ENCODE measurements at regions not wholly inside any gene's neighbourhood (a gene's known extent, or its start where the extent isn't known, plus 50 kb on each side); places are given as distances from the start of the nearest gene placed in this dataset.
A peak's percentile ranks its signal among the peaks of the same experiment; 100 is the strongest.
"Not testable (repeated sequence)": the region's sequence is repeated elsewhere in the genome, so short reads cannot be mapped to it uniquely, and the experiment has no call there.

DNA sequence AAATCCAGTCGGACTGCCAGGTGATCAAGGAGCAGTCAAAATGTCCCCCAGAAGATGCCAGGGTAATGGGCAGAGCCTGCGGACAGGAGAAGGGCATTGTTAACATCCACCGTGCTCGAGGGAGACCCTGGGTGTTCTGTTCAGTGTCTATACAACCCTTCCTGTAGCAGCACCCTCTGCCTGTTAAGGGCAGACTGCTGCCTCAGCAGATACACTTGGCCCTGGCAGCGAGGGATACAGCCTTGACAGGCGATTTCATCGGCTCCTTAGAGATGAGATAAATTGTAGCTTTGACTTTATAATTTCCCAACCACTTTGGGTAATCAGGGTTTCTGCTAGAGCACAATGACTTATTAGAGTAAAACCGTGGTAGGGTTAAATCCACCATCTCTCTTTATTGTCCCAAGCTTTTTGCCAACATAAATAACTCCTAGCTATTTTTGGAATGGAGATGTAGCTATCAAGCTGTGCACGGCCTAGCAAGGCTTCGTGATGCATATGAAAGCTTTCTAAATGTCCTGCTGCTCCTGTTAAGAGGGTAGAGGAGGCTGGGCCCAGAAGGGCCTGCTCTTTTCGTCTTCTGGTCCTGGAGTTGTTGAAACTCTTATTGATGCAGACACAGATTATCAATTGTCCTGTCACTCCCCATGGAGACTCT is 195.9 kb downstream of the CPEB2 start:
- Histone ChIP-seq H3K27me3 (no peaks in the 10 kb centered on the region), H3K4me3 (no peak overlapping the region), H3K27ac (no peak overlapping the region), H3K36me3 (no peaks in the 10 kb centered on the region), H3K4me1 (no peaks in the 10 kb centered on the region), H3K9me3 (no peaks in the 10 kb centered on the region)
- no peak for ATAC-seq
- DNase-seq = no peak
- TF ChIP-seq CTCF (IDR thresholded peaks at IDR 0.05) = no peak
- intact Hi-C loops (cut with DNase I) = no loop called here

GRCh38 chr4:15201782-15202181 is 199.5 kb downstream of the CPEB2 start:
- Histone ChIP-seq H3K27me3 (no peaks in the 10 kb centered on the region), H3K4me1 (no peaks in the 10 kb centered on the region), H3K9me3 (peaks cover 0 to 12% of the 10 kb centered on the region in 2 donors), H3K27ac (no peak overlapping the region), H3K4me3 (no peak overlapping the region), H3K36me3 (no peaks in the 10 kb centered on the region)
- TF ChIP-seq CTCF (IDR thresholded peaks at IDR 0.05) = no peak
- ATAC-seq (no peak), DNase-seq (no peak)
- intact Hi-C loops (cut with DNase I) = no loop called here

DNA sequence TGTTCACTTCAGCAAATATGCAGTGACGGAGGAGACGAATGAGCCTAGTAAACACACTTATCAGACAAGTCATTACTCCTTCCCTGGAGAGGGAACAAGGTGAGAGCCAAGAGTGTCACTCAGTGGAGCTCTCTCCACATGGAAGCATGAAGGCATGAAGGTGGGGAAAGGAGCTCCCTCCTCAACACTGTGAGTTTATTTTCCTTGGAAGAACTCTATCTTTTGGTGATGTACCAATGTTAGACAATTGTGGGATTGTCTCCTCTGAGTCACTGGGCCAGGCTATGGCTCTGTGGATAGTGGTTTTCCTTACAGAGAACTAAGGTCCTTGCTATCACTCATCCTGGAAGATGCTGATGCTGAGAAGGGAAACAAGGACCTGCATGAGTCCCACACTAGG is 200.2 kb downstream of the CPEB2 start:
- TF ChIP-seq CTCF (IDR thresholded peaks at IDR 0.05) = no peak

DNA sequence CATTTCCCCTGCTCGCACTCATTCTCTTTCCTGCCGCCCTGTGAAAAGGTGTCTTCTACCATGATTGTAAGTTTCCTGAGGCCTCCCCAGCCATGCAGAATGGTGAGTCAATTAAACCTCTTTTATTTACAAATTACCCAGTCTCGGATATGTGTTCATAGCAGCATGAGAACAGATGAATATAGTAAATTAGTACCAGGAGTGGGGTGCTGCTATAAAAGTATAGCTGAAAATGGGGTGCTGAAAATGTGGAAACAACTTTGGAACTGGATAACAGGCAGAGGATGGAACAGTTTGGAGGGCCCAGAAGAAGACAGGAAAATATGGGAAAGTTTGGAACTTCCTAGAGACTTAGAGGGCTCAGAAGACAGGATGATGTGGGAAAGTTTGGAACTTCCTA is 204.2 kb downstream of the CPEB2 start:
- intact Hi-C loops (cut with DNase I); DNase-seq; H3K4me1 ChIP-seq; H3K27ac ChIP-seq; ATAC-seq; H3K36me3 ChIP-seq; H3K4me3 ChIP-seq; H3K27me3 ChIP-seq: not testable (repeated sequence)
- peaks cover 0 to 24% of the 10 kb centered on the region in 2 donors for H3K9me3 ChIP-seq

More for the DNA sequence above, 200.2 kb downstream of the CPEB2 start:
- Histone ChIP-seq H3K9me3 (peaks cover 0 to 19% of the 10 kb centered on the region in 2 donors), H3K4me1 (no peaks in the 10 kb centered on the region), H3K27ac (no peak overlapping the region), H3K36me3 (no peaks in the 10 kb centered on the region), H3K27me3 (no peaks in the 10 kb centered on the region), H3K4me3 (no peak overlapping the region)
- no peak for DNase-seq
- ATAC-seq = peak; percentile 50
- intact Hi-C loops (cut with DNase I) = no loop called here

DNA sequence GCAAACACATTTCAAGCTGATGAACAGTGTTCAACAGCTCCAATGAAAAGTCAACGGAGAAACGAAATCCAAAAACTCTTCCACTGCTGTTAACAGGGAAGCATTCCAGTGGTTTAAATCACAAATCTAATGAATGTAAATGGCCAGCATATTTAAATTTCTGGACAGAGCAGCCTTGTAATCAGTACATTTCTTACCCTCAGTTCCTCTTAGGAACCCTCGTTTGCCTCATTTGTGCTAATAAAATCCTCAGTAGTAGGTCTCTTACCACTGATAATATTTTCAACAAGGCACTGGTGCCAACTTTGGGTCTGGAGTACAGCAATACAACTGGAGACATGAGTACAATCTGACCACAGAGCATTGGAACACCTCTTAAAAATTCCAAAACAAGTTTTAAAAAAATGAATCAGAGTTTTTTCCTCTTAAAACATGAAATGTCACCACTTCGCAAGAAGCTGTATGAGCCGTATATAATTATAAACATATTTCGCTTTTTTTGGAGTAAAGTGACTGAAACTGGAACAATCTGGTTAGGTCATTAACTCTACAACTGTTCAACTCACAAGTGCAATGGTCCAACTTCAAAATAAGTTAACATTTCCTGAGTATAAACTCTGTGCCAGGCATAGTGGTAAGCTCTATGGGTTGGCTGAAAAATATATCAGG is 211.2 kb downstream of the CPEB2 start:
- Histone ChIP-seq H3K4me1 (no peaks in the 10 kb centered on the region), H3K4me3 (no peak overlapping the region), H3K9me3 (no peaks in the 10 kb centered on the region), H3K27me3 (no peaks in the 10 kb centered on the region), H3K27ac (no peak overlapping the region), H3K36me3 (no peaks in the 10 kb centered on the region)
- no peak for TF ChIP-seq CTCF (IDR thresholded peaks at IDR 0.05)
- intact Hi-C loops (cut with DNase I) = no loop called here
- DNase-seq (no peak), ATAC-seq (peak; percentile 16)

Data from left lung (tissue), 4 donors.